A549 (cell line): ENCODE measurements at regions not wholly inside any gene's neighbourhood (a gene's known extent, or its start where the extent isn't known, plus 50 kb on each side); places are given as distances from the start of the nearest gene placed in this dataset.
"Not testable (repeated sequence)": the region's sequence is repeated elsewhere in the genome, so short reads cannot be mapped to it uniquely, and the experiment has no call there.

Experiments
- CHD2 ChIP-seq: fragments of 150-350 bp; IDR thresholded peaks from 2 replicates; pipeline ENCODE4 v1.6.1; 2014; ENCODE audit warnings: low read length; ENCODE audit not compliant: partially characterized antibody
- CTCF ChIP-seq: fragments of >200 bp; sonication (Bioruptor Twin); formaldehyde crosslinking; IDR thresholded peaks from 3 replicates; pipeline ENCODE4 v1.5.1; 2016
- EHMT2 ChIP-seq: fragments of 200-600 bp; sonication (generic); IDR thresholded peaks from 2 replicates; pipeline ENCODE4 v1.6.1; 2016; ENCODE audit warnings: antibody characterized with exemption, low read depth, mild to moderate bottlenecking, moderate library complexity
- HMGXB4 ChIP-seq: fragments of 250-450 bp; sonication (Bioruptor Pico); IDR thresholded peaks from 2 replicates; pipeline ENCODE4 v1.5.0; 2021; ENCODE audit warnings: mild to moderate bottlenecking, moderate library complexity, borderline replicate concordance
- MYC ChIP-seq: IDR thresholded peaks from 2 replicates; pipeline ENCODE4 v1.6.1; 2012; ENCODE audit warnings: mild to moderate bottlenecking, inconsistent platforms, low read length, improper control_type of control experiment, borderline replicate concordance
- RNF2 ChIP-seq: fragments of 200-600 bp; sonication (generic); IDR thresholded peaks from 2 replicates; pipeline ENCODE4 v1.6.1; 2016; ENCODE audit warnings: low read depth, mild to moderate bottlenecking, antibody characterized with exemption, moderate library complexity, borderline replicate concordance

- not testable (repeated sequence) for TF ChIP-seq CTCF; CHD2; HMGXB4 (CRISPR knock-in tag); MYC; EHMT2; RNF2
Observed at GRCh38 chr9:41075671-41076070, 52.8 kb downstream of the FOXD4L6 start.
